H9 (cell line): ENCODE measurements at regions not wholly inside any gene's neighbourhood (a gene's known extent, or its start where the extent isn't known, plus 50 kb on each side); places are given as distances from the start of the nearest gene placed in this dataset.

Experiments
- DNase-seq: peaks from one replicate; pipeline ENCODE4 v3.0.0-alpha.2; 2017
- H2AFZ ChIP-seq: one replicate; pipeline ENCODE4 v1.6.1; 2013; ENCODE audit warnings: mild to moderate bottlenecking, low read length, control low read depth, moderate library complexity
- H2AK5ac ChIP-seq: 2 replicates; pipeline ENCODE4 v1.6.1; 2013; ENCODE audit warnings: low read length, control low read depth, mixed read lengths; ENCODE audit not compliant: insufficient read length
- H2BK120ac ChIP-seq: one replicate; pipeline ENCODE4 v1.6.1; 2013; ENCODE audit warnings: low read depth, mild to moderate bottlenecking, low read length, control low read depth, inconsistent platforms; ENCODE audit not compliant: poor library complexity, severe bottlenecking
- H2BK12ac ChIP-seq: 2 replicates; pipeline ENCODE4 v1.6.1; 2013; ENCODE audit warnings: low read length, control low read depth, mixed read lengths, low read depth; ENCODE audit not compliant: insufficient read length
- H2BK15ac ChIP-seq: 2 replicates; pipeline ENCODE4 v1.6.1; 2013; ENCODE audit warnings: low read depth, low read length, control low read depth
- H2BK20ac ChIP-seq: one replicate; pipeline ENCODE4 v1.6.1; 2013; ENCODE audit warnings: low read depth, mild to moderate bottlenecking, low read length, control low read depth, inconsistent platforms; ENCODE audit not compliant: poor library complexity, severe bottlenecking
- H2BK5ac ChIP-seq: 2 replicates; pipeline ENCODE4 v1.6.1; 2013; ENCODE audit warnings: low read length, control low read depth, mixed read lengths; ENCODE audit not compliant: insufficient read length
- H3K14ac ChIP-seq: 2 replicates; pipeline ENCODE4 v1.6.1; 2013; ENCODE audit warnings: low read length, control low read depth; ENCODE audit not compliant: insufficient read depth
- H3K18ac ChIP-seq: 2 replicates; pipeline ENCODE4 v1.6.1; 2013; ENCODE audit warnings: low read depth, mild to moderate bottlenecking, mixed read lengths, low read length, control low read depth; ENCODE audit not compliant: insufficient read length
- H3K23ac ChIP-seq: 2 replicates; pipeline ENCODE4 v1.6.1; 2013; ENCODE audit warnings: low read length, control low read depth, mixed read lengths, low read depth; ENCODE audit not compliant: insufficient read length
- H3K23me2 ChIP-seq: 2 replicates; pipeline ENCODE4 v1.6.1; 2013; ENCODE audit warnings: low read depth, mild to moderate bottlenecking, mixed read lengths, low read length, control low read depth; ENCODE audit not compliant: insufficient read length, poor library complexity, severe bottlenecking
- H3K27ac ChIP-seq: 2 replicates; pipeline ENCODE4 v1.5.1; 2013; ENCODE audit warnings: low read length, control low read depth, mixed read lengths, low read depth; ENCODE audit not compliant: insufficient read length
- H3K27me3 ChIP-seq: 2 replicates; pipeline ENCODE4 v1.6.1; 2013; ENCODE audit warnings: low read length, control low read depth, inconsistent platforms; ENCODE audit not compliant: insufficient read depth
- H3K4ac ChIP-seq: 2 replicates; pipeline ENCODE4 v1.6.1; 2013; ENCODE audit warnings: low read depth, mild to moderate bottlenecking, control low read depth, inconsistent platforms, low read length, moderate library complexity
- H3K4me1 ChIP-seq: 2 replicates; pipeline ENCODE4 v1.6.1; 2013; ENCODE audit warnings: low read length, control low read depth, inconsistent platforms; ENCODE audit not compliant: insufficient read depth
- H3K4me2 ChIP-seq: 2 replicates; pipeline ENCODE4 v1.6.1; 2013; ENCODE audit warnings: low read length, control low read depth, mixed read lengths; ENCODE audit not compliant: insufficient read length, insufficient read depth
- H3K56ac ChIP-seq: 2 replicates; pipeline ENCODE4 v1.6.1; 2013; ENCODE audit warnings: low read depth, mild to moderate bottlenecking, mixed read lengths, low read length, control low read depth; ENCODE audit not compliant: insufficient read length
- H3K79me1 ChIP-seq: 2 replicates; pipeline ENCODE4 v1.6.1; 2013; ENCODE audit warnings: low read depth, mild to moderate bottlenecking, moderate library complexity, low read length, control low read depth, inconsistent platforms; ENCODE audit not compliant: insufficient read depth, poor library complexity, severe bottlenecking
- H3K79me2 ChIP-seq: 2 replicates; pipeline ENCODE4 v1.6.1; 2013; ENCODE audit warnings: low read length, control low read depth, inconsistent platforms; ENCODE audit not compliant: insufficient read depth
- H3K9ac ChIP-seq: 2 replicates; pipeline ENCODE4 v1.6.1; 2013; ENCODE audit warnings: low read length, control low read depth, mixed read lengths; ENCODE audit not compliant: insufficient read length; ENCODE audit errors: extremely low read depth
- H3K9me3 ChIP-seq: one replicate; pipeline ENCODE4 v1.6.1; 2013; ENCODE audit warnings: low read depth, low read length, inconsistent platforms; ENCODE audit not compliant: control insufficient read depth
- H3T11ph ChIP-seq: one replicate; pipeline ENCODE4 v1.6.1; 2013; ENCODE audit warnings: mild to moderate bottlenecking, low read length, control low read depth, inconsistent platforms
- H4K20me1 ChIP-seq: one replicate; pipeline ENCODE4 v1.6.1; 2013; ENCODE audit not compliant: control insufficient read depth, insufficient read length, insufficient read depth
- H4K5ac ChIP-seq: 2 replicates; pipeline ENCODE4 v1.6.1; 2013; ENCODE audit warnings: low read depth, mild to moderate bottlenecking, mixed read lengths, low read length, control low read depth; ENCODE audit not compliant: insufficient read length
- H4K8ac ChIP-seq: replicated peaks from 2 replicates; pipeline ENCODE4 v1.6.1; 2013; ENCODE audit warnings: low read length, control low read depth, mixed read lengths, low read depth; ENCODE audit not compliant: insufficient read length
- H4K91ac ChIP-seq: 2 replicates; pipeline ENCODE4 v1.6.1; 2013; ENCODE audit warnings: low read depth, mild to moderate bottlenecking, moderate library complexity, mixed read lengths, low read length, control low read depth; ENCODE audit not compliant: insufficient read length
- H3K27ac Mint-ChIP-seq, 3 experiments: 2 replicates in 2 of 3; 3 replicates in 1 of 3; pipeline ENCODE4 v1.8.0; 2020 to 2021; ENCODE audit warnings: mixed read lengths in 3 of 3, mild to moderate bottlenecking in 1 of 3, moderate library complexity in 1 of 3
- H3K27me3 Mint-ChIP-seq: 2 replicates; pipeline ENCODE4 v1.8.0; 2021; ENCODE audit warnings: low read depth, mild to moderate bottlenecking, moderate library complexity, mixed read lengths
- H3K36me3 Mint-ChIP-seq, 3 experiments: 2 replicates in 2 of 3; 3 replicates in 1 of 3; pipeline ENCODE4 v1.8.0; 2020 to 2021; ENCODE audit warnings: low read depth in 3 of 3, mixed read lengths in 3 of 3; ENCODE audit not compliant: insufficient read depth in 1 of 3
- H3K4me1 Mint-ChIP-seq, 2 experiments: 2 replicates each; pipeline ENCODE4 v1.8.0; 2020; ENCODE audit warnings: mixed read lengths in 2 of 2
- H3K4me3 Mint-ChIP-seq, 2 experiments: 2 replicates in 1 of 2; 3 replicates in 1 of 2; pipeline ENCODE4 v1.8.0; 2020 to 2021; ENCODE audit warnings: mild to moderate bottlenecking in 2 of 2, mixed read lengths in 2 of 2, moderate library complexity in 1 of 2
- H3K9me3 Mint-ChIP-seq, 2 experiments: 2 replicates in 1 of 2; 3 replicates in 1 of 2; pipeline ENCODE4 v1.8.0; 2020; ENCODE audit warnings: mild to moderate bottlenecking in 2 of 2, mixed read lengths in 2 of 2, moderate library complexity in 1 of 2
- WGBS: extraction: QIAGEN DNeasy Blood & Tissue Kit; methylation state at CpG from one replicate; pipeline ENCODE4 v1.1.7; 2013; ENCODE audit warnings: missing lambda C conversion rate, low lambda C conversion rate, mixed read lengths; ENCODE audit not compliant: insufficient read length; ENCODE audit errors: extremely low coverage; 5-methylcytosine and 5-hydroxymethylcytosine counted together
- TF ChIP-seq, protein P1 (sequence below): fragments of 200-600 bp; sonication (generic); conservative IDR thresholded peaks from 3 replicates; pipeline ENCODE4 v1.8.0; 2021; ENCODE audit warnings: antibody characterized with exemption, mild to moderate bottlenecking

DNA sequence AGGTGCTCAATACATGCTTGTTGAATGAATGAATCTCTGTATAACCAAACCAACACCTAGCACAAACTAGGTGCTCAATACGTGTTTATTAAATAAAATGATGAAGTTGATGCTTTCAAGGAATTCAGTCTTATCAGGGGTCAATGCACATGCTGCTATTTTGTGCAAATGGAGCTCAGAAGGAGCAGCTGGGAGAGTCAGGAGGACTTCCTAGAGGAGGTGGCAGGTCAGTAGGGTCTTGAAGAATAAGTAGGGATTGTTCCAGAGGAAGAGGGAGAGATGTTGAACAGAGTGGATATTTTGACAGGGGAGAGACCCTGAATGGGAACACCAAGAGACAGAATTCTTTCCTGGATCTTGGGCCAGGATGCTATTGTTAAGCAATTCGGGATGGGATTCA lies 92.7 kb upstream of the LHX1 start:
- TF ChIP-seq, protein P1, sequence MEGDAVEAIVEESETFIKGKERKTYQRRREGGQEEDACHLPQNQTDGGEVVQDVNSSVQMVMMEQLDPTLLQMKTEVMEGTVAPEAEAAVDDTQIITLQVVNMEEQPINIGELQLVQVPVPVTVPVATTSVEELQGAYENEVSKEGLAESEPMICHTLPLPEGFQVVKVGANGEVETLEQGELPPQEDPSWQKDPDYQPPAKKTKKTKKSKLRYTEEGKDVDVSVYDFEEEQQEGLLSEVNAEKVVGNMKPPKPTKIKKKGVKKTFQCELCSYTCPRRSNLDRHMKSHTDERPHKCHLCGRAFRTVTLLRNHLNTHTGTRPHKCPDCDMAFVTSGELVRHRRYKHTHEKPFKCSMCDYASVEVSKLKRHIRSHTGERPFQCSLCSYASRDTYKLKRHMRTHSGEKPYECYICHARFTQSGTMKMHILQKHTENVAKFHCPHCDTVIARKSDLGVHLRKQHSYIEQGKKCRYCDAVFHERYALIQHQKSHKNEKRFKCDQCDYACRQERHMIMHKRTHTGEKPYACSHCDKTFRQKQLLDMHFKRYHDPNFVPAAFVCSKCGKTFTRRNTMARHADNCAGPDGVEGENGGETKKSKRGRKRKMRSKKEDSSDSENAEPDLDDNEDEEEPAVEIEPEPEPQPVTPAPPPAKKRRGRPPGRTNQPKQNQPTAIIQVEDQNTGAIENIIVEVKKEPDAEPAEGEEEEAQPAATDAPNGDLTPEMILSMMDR, result no peak
- H3K4me3 Mint-ChIP-seq, result no peak overlapping the region
- no peak overlapping the region for H3T11ph ChIP-seq
- no peaks in the 10 kb centered on the region for H3K79me2 ChIP-seq
- no peak overlapping the region for H3K56ac ChIP-seq
- no peak for DNase-seq
- no peaks in the 10 kb centered on the region for H3K4me1 ChIP-seq
- WGBS, result no CpG with 5 or more reads among the region's 2 CpGs
- H2BK15ac ChIP-seq, result no peak overlapping the region
- no peak overlapping the region for H2BK5ac ChIP-seq
- no peak overlapping the region for H3K9ac ChIP-seq
- H3K27ac ChIP-seq, result no peak overlapping the region
- no peak overlapping the region for H3K14ac ChIP-seq
- H3K18ac ChIP-seq, result no peak overlapping the region
- H3K9me3 Mint-ChIP-seq, result peaks cover 4% of the 10 kb centered on the region in 2 experiments; a peak in 3 of 5 replicates
- H4K91ac ChIP-seq, result no peak overlapping the region
- no peak overlapping the region for H2BK12ac ChIP-seq
- H3K9me3 ChIP-seq, result no peaks in the 10 kb centered on the region
- H4K8ac ChIP-seq, result no peak overlapping the region
- H3K4me1 Mint-ChIP-seq, result peaks cover 19 to 46% of the 10 kb centered on the region in 2 experiments
- peaks cover 71% of the 10 kb centered on the region for H3K27me3 Mint-ChIP-seq
- H2BK20ac ChIP-seq, result no peak overlapping the region
- H2AK5ac ChIP-seq, result no peak overlapping the region
- no peaks in the 10 kb centered on the region for H4K20me1 ChIP-seq
- no peaks in the 10 kb centered on the region; the same call in 1 of the 2 replicates for H3K27me3 ChIP-seq
- H3K4me2 ChIP-seq, result no peak overlapping the region
- no peaks in the 10 kb centered on the region for H3K79me1 ChIP-seq
- no peak overlapping the region for H4K5ac ChIP-seq
- no peaks in the 10 kb centered on the region for H3K23me2 ChIP-seq
- H3K4ac ChIP-seq, result no peak overlapping the region
- H3K36me3 Mint-ChIP-seq, result peaks cover 0 to 8% (median 0%) of the 10 kb centered on the region in 3 experiments; a peak in 2 of 7 replicates
- no peak overlapping the region for H3K27ac Mint-ChIP-seq
- no peak overlapping the region for H2AFZ ChIP-seq
- no peak overlapping the region for H3K23ac ChIP-seq
- no peak overlapping the region for H2BK120ac ChIP-seq
